SHP77 treated with DMSO at 0.1 percent for 48 hours (cell line): ENCODE measurements at regions not wholly inside any gene's neighbourhood (a gene's known extent, or its start where the extent isn't known, plus 50 kb on each side); places are given as distances from the start of the nearest gene placed in this dataset.
"Not testable (repeated sequence)": the region's sequence is repeated elsewhere in the genome, so short reads cannot be mapped to it uniquely, and the experiment has no call there.

Experiments used
- DNase-seq: peaks from one replicate; lab custom pipeline; 2025; lab: John Stamatoyannopoulos, UW

GRCh38 chr1:224791362-224791941 lies 138.0 kb upstream of the DNAH14 start:
- DNase-seq: no peak

- no peak for DNase-seq
Measured at GRCh38 chr1:224795591-224795990, 133.9 kb upstream of the DNAH14 start.

GRCh38 chr1:224799083-224799482 lies 130.4 kb upstream of the DNAH14 start:
- no peak for DNase-seq

- DNase-seq: no peak
Measured at GRCh38 chr1:224800486-224801119, 128.9 kb upstream of the DNAH14 start.

- DNase-seq: no peak
Measured at GRCh38 chr1:224801844-224802490, 127.5 kb upstream of the DNAH14 start.

- no peak for DNase-seq
Measured at GRCh38 chr1:224802617-224803016, 126.9 kb upstream of the DNAH14 start.

GRCh38 chr1:224804220-224804619 lies 125.3 kb upstream of the DNAH14 start:
- DNase-seq: no peak

GRCh38 chr1:224805889-224806288 lies 123.6 kb upstream of the DNAH14 start:
- no peak for DNase-seq

GRCh38 chr1:224809137-224809536 lies 120.3 kb upstream of the DNAH14 start:
- DNase-seq: no peak

- no peak for DNase-seq
Measured at GRCh38 chr1:224809613-224810012, 119.9 kb upstream of the DNAH14 start.

GRCh38 chr1:224811564-224811963 lies 117.9 kb upstream of the DNAH14 start:
- no peak for DNase-seq

GRCh38 chr1:224815647-224816046 lies 113.8 kb upstream of the DNAH14 start:
- DNase-seq: no peak

GRCh38 chr1:224816062-224816461 lies 113.4 kb upstream of the DNAH14 start:
- DNase-seq: no peak

GRCh38 chr1:224817382-224817781 lies 112.1 kb upstream of the DNAH14 start:
- DNase-seq: no peak

- no peak for DNase-seq
Measured at GRCh38 chr1:224819861-224820260, 109.6 kb upstream of the DNAH14 start.

- DNase-seq: no peak
Measured at GRCh38 chr1:224820341-224820740, 109.1 kb upstream of the DNAH14 start.

- not testable (repeated sequence) for DNase-seq
Measured at GRCh38 chr1:224821751-224822150, 107.7 kb upstream of the DNAH14 start.

GRCh38 chr1:224825525-224826000 lies 103.9 kb upstream of the DNAH14 start:
- no peak for DNase-seq

GRCh38 chr1:224828691-224829090 lies 100.8 kb upstream of the DNAH14 start:
- DNase-seq: no peak

- DNase-seq: no peak
Measured at GRCh38 chr1:224831501-224831900, 98.0 kb upstream of the DNAH14 start.

GRCh38 chr1:224839648-224840300 lies 89.7 kb upstream of the DNAH14 start:
- DNase-seq: not testable (repeated sequence)

GRCh38 chr1:224841803-224842202 lies 87.7 kb upstream of the DNAH14 start:
- DNase-seq: not testable (repeated sequence)
